HG03442 (cell line): ENCODE measurements at regions not wholly inside any gene's neighbourhood (a gene's known extent, or its start where the extent isn't known, plus 50 kb on each side); places are given as distances from the start of the nearest gene placed in this dataset.
"Not testable (repeated sequence)": the region's sequence is repeated elsewhere in the genome, so short reads cannot be mapped to it uniquely, and the experiment has no call there.

Experiments used
- ATAC-seq: cut with Tn5 transposase; IDR thresholded peaks from one replicate; pipeline ENCODE4 v1.9.1; 2021; ENCODE audit warnings: mild to moderate bottlenecking, moderate library complexity; ENCODE audit not compliant: unreplicated experiment

DNA sequence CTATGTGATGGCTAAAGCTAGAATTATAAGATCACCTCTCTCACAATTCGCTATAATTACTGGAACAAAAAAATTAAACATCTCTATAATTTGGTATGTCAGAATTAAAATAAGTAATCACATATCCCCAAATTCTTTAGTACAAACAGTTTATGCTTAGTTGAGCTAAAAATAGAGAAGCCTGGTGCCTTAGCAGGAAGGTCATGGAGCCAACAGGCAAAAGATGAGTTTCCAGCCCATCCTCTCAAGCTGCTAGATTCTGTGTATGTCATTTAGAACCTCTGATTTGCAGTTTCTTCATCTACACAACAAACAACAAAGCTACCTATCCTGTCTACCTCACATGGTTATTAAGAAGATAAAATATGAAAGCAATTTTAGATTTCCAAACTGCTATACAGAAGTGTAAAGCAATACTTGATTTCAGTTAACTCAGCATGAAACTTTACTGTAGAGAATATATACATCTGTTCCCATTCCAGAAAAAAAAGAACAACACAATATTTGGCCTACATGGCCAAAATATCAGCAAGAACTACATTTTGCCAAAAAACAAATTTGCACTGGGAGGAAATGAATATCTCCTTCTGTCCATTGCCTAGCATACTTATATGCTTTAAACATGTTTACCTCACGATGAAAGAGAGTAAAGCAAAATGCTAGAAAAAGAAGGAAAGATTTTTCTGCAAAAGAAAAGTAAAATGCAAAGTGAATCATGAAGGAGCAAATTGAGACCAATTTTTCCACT is 294.0 kb upstream of the MIR17HG start:
- no peak for ATAC-seq

GRCh38 chr13:91054902-91055301 is 292.6 kb upstream of the MIR17HG start:
- ATAC-seq = no peak

GRCh38 chr13:91056746-91057145 is 290.7 kb upstream of the MIR17HG start:
- peak; percentile 88 for ATAC-seq

DNA sequence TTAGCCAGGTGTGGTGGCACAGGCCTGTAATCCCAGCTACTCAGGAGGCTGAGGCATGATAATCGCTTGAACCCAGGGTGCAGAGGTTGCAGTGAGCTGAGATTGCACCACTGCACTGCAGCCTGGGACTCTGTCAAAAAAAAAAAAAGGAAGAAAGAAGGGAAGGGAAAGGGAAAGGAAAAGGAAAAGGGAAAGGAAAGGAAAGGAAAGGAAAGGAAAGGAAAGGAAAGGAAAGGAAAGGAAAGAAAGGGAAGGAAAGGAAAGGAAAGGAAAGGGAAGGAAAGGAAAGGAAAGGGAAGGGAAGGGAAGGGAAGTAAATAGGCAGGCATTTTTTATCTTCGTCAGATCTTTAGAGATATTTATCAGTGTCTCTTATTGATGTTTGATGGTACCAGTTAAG is 290.0 kb upstream of the MIR17HG start:
- ATAC-seq = not testable (repeated sequence)

- ATAC-seq = no peak
Measured at GRCh38 chr13:91058066-91058465, 289.4 kb upstream of the MIR17HG start.

- ATAC-seq = no peak
Measured at GRCh38 chr13:91058919-91059318, 288.6 kb upstream of the MIR17HG start.

DNA sequence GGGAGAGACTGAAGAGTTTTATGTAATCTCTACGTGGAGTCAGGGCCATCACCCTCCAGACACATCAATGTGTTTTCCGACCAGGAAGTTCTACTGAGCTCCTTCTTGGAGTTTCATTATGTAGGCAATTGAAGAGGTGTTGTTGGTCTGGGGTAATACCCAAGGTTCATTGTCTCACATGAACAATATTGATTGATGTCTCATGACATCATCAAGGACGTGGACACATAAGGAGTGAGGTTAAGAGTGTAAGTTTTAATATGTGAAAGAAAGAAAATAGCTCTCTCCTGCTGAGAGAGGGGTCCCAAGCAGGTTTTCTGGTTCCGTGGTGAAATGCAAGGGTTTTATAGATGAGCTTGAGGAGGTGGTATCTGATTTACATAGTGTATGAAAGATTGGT is 280.7 kb upstream of the MIR17HG start:
- ATAC-seq = no peak

DNA sequence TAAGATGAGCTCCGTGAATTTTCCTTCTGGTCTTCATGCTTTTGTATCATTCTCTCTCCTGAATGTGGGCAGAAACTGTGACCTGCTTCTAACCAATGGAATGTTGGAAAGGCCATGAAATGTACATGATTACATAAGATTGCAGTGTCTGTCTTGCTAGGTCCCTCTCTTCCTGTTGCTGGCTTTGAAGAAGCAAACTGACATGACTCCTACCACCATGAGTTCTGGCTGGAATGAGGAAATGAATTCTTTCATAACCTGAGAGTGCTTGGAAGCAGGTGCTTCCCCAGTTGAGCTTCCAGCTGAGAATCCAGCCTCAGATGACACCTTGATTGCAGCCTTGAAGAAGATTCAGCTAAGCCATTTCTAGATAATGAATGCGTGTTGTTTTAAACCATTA is 275.0 kb upstream of the MIR17HG start:
- ATAC-seq = no peak

GRCh38 chr13:91074091-91074490 is 273.4 kb upstream of the MIR17HG start:
- no peak for ATAC-seq

DNA sequence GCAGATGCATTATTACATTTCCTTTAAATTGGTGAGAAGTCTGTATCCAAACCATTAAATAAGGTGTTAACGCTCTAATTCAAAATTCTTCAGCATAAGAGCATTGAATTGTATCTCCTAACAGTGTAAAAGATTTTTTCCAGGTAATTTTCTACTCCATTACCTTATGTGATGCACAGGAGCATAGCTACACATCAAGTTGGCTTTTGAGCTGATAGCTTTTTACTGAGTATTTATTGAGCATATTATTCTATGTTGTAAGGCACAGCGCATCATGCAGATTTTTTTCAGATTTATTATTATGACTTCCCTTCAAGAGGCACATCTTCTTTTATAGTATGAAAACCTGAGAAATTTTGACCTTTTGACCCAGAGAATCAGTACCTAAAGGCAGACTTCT is 270.7 kb upstream of the MIR17HG start:
- no peak for ATAC-seq

DNA sequence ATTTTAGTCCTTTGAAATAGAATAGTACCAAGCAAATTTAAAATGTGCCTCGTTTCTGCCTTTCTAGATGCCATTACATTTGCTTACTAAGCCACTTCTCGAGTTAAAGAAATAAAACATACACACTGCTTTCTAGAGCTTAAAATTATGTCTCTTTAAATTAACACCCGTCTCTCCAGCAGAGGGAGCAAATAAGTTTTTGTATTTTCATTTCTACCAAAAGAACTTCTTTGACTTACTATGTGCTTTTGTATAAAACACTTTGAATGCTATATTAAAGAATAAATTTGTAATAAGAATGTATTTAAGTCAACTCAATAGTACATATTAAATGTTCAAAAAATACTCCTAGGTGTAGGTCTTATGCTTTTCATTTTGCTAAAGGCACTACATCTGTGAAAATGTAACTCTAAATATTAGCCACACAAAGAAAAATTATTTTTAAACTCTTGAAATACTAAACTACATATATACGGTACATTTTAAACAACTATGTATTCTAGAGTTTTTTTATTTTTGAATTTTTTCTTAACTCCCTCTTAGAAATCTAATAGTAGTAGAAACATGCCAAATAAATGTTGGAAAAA is 269.3 kb upstream of the MIR17HG start:
- no peak for ATAC-seq

DNA sequence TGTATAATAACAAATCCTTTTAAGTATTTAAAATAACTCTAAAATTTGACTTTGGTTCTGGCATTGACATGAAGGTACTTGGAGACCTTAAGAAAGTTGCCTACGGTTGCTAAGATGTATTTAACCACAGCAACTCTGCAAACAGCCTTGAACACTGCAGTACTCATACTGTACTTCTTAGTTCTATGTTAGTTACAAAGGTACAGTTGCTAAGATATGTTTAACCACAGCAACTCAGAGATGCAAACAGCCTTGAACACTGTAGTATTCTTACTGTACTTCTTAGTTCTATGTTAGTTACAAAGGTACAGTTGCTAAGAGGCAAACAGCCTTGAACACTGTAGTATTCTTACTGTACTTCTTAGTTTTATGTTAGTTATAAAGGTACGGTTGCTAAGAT is 268.3 kb upstream of the MIR17HG start:
- no peak for ATAC-seq

GRCh38 chr13:91085127-91085526 is 262.4 kb upstream of the MIR17HG start:
- ATAC-seq = no peak

GRCh38 chr13:91086936-91087716 is 260.4 kb upstream of the MIR17HG start:
- ATAC-seq = no peak

DNA sequence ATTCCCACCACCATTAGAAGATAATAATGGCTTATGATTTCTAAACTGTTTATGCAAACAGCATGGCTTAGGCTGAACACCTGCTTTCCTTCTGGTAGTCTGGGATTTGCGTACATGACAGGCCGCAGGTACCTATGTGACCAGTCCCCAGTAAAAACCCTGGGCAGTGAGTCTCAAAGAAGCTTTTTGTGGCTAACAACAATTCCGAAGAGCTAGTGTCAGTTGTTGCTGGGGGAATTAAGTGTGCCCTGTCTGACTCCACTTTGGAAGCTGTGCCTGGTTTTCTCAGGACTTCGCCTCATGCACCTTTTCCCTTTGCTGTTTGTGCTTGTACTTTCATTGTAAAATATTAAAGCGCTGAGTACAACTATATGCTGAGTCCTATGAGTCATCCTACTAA is 250.2 kb upstream of the MIR17HG start:
- no peak for ATAC-seq

DNA sequence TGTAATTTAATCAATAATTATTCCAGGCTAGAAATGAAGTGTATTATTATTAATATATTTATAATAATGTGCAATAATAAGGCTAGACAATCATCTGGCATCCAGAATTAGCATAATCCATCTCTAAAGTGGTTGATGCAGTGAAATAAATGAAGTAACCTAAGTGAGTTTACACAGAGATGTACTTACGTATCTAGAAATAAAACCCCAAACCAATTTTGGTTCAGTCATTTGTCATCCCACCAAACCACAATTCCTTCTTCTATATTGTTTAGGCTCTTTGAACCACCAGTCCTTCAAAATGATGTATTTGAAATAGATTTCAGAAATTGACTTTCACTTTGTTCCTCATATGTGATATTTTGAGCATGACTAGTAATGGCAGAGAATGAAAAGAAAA is 247.6 kb upstream of the MIR17HG start:
- ATAC-seq = no peak

- ATAC-seq = no peak
Measured at GRCh38 chr13:91100944-91101343, 246.5 kb upstream of the MIR17HG start.

- ATAC-seq = no peak
Measured at GRCh38 chr13:91101381-91101780, 246.1 kb upstream of the MIR17HG start.

- no peak for ATAC-seq
Measured at GRCh38 chr13:91105270-91105669, 242.2 kb upstream of the MIR17HG start.

GRCh38 chr13:91106565-91106964 is 240.9 kb upstream of the MIR17HG start:
- no peak for ATAC-seq

- ATAC-seq = no peak
Measured at GRCh38 chr13:91108315-91108714, 239.2 kb upstream of the MIR17HG start.
